ENCODE measurements at regions not wholly inside any gene's neighbourhood (a gene's known extent, or its start where the extent isn't known, plus 50 kb on each side); places are given as distances from the start of the nearest gene placed in this dataset.

GRCh38 chr3:177300842-177301241 is 103.6 kb upstream of the TBL1XR1 start:
- DNase-seq (ENCODE audit: low spot score): no peak
- ATAC-seq (ENCODE audit: low FRiP score): no peak
- TF ChIP-seq CTCF (IDR thresholded peaks at IDR 0.05): no peak

GRCh38 chr3:177306252-177306651 is 109.0 kb upstream of the TBL1XR1 start:
- DNase-seq (ENCODE audit: low spot score): no peak
- no peak for ATAC-seq (ENCODE audit: low FRiP score)
- TF ChIP-seq CTCF (IDR thresholded peaks at IDR 0.05): no peak

DNA sequence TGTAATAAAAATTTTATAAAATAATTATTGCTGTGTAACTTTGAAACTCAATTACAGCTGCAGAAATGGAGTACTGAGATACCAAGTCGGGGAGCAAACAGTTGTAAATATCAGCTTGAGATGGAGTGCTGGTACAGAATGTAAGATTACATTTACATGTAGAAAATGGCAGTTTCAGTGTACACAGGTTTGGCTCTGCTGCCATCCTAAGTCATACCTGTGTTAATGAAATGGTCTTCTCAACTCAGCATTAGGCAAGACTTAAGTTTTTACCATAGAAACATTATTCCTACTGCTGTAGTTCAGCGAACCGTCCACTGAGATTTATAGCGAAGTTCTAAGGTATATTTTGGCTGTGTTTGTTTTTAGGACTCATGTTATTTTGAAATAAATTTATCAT is 110.1 kb upstream of the TBL1XR1 start:
- DNase-seq (ENCODE audit: low spot score): no peak
- ATAC-seq (ENCODE audit: low FRiP score): no peak
- no peak for TF ChIP-seq CTCF (IDR thresholded peaks at IDR 0.05)

DNA sequence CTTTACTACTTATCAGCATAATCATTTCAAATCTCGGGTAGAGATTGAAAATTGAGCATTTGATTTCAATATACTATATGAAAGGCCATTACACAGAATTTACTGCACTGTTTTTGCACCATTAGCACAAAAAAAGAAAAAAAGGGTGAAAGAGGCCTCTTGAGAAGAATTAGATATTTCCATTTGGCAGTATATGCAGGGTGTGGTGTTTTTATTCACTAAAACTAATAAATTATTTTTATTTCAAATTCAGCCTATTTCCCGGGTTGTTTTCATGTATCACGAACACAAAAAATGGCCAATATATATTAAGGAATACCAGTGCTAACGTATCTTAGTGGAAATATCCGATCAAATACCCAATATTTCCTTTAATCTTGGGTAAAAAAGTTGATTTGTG is 110.5 kb upstream of the TBL1XR1 start:
- no peak for ATAC-seq (ENCODE audit: low FRiP score)
- no peak for TF ChIP-seq CTCF (IDR thresholded peaks at IDR 0.05)
- no peak for DNase-seq (ENCODE audit: low spot score)

- TF ChIP-seq CTCF (IDR thresholded peaks at IDR 0.05): no peak
- ATAC-seq (ENCODE audit: low FRiP score): no peak
These were observed 111.0 kb upstream of the TBL1XR1 start for GRCh38 chr3:177308286-177308685.

GRCh38 chr3:177308911-177309310 is 111.6 kb upstream of the TBL1XR1 start:
- no peak for TF ChIP-seq CTCF (IDR thresholded peaks at IDR 0.05)
- ATAC-seq (ENCODE audit: low FRiP score): no peak
- DNase-seq (ENCODE audit: low spot score): no peak

More at GRCh38 chr3:177308286-177308685, 111.0 kb upstream of the TBL1XR1 start:
- no peak for DNase-seq (ENCODE audit: low spot score)

DNA sequence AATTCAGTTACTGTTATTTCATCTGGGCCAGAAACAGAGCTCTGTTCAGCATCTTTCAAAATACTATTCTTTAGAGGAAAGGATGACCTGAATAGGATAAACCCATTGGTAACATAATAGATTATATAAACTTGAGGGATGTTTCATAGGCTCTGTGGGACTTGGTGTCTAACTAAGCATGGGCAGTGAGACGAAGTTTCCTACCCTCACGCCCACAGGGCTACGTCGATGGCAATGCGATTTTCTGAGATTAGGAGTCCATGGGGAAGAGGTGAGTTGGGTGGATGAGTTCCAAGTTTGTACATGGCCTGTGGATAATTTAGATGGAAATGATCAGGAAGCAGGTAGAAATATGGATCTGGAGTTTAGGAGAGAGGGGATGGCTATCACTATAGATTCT is 115.2 kb upstream of the TBL1XR1 start:
- ATAC-seq (ENCODE audit: low FRiP score) (no peak), DNase-seq (ENCODE audit: low spot score) (no peak)

More for the DNA sequence above, 115.2 kb upstream of the TBL1XR1 start:
- TF ChIP-seq CTCF (IDR thresholded peaks at IDR 0.05): no peak

All from omental fat pad (tissue), 3 donors.